Stomach smooth muscle (tissue), 2 donors: ENCODE measurements at regions not wholly inside any gene's neighbourhood (a gene's known extent, or its start where the extent isn't known, plus 50 kb on each side); places are given as distances from the start of the nearest gene placed in this dataset.

Source experiments
- H3K27ac ChIP-seq: one replicate; pipeline ENCODE4 v1.7.0; 2013; ENCODE audit warnings: mild to moderate bottlenecking, low read length, inconsistent platforms
- H3K27me3 ChIP-seq, 2 donors: one replicate each; pipeline ENCODE4 v1.7.0; 2013; ENCODE audit warnings: low read length in 2 of 2; ENCODE audit not compliant: insufficient read depth in 2 of 2, control insufficient read depth in 1 of 2
- H3K36me3 ChIP-seq, 2 donors: one replicate each; pipeline ENCODE4 v1.7.0; 2013; ENCODE audit warnings: low read length in 2 of 2; ENCODE audit not compliant: control insufficient read depth in 2 of 2, insufficient read depth in 2 of 2
- H3K4me1 ChIP-seq: one replicate; pipeline ENCODE4 v1.7.0; 2013; ENCODE audit warnings: low read length; ENCODE audit not compliant: control insufficient read depth, insufficient read depth
- H3K4me3 ChIP-seq, 2 donors: one replicate each; pipeline ENCODE4 v1.7.0; 2013; ENCODE audit warnings: low read length in 2 of 2
- H3K9ac ChIP-seq, 2 donors: one replicate each; pipeline ENCODE4 v1.7.0; 2013; ENCODE audit warnings: low read length in 2 of 2, mild to moderate bottlenecking in 1 of 2
- H3K9me3 ChIP-seq, 2 donors: one replicate each; pipeline ENCODE4 v1.7.0; 2013; ENCODE audit warnings: low read length in 2 of 2; ENCODE audit not compliant: control insufficient read depth in 2 of 2
- donor health status: healthy.
- donor health status: Pancreatic carcinoma.

DNA sequence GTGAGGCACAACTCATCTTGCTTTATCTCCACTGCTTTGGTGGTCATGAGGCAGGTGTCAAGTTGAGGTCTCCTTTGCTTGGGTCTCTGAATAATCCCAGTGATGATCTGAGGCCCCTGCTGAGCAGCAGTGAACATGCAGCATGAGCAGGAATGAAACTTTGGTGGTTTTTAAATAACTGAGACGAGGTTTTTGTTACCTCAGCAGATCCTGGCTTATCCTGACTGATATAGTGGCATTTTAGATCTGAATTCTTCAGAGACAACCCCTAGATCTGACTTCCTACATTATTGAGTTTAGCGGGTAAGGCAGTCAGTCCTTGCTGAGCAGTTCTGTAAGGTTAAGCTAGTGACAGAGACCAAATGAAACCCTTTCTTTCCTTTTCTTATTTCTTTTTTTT lies 230.4 kb downstream of the ARRDC4 start:
- Histone ChIP-seq H3K9ac (no peak overlapping the region), H3K4me3 (no peak overlapping the region), H3K27me3 (peaks cover 0 to 6% of the 10 kb centered on the region in 2 donors), H3K9me3 (peaks cover 0 to 6% of the 10 kb centered on the region in 2 donors), H3K4me1 (peaks cover 10% of the 10 kb centered on the region), H3K36me3 (no peaks in the 10 kb centered on the region), H3K27ac (no peak overlapping the region)

DNA sequence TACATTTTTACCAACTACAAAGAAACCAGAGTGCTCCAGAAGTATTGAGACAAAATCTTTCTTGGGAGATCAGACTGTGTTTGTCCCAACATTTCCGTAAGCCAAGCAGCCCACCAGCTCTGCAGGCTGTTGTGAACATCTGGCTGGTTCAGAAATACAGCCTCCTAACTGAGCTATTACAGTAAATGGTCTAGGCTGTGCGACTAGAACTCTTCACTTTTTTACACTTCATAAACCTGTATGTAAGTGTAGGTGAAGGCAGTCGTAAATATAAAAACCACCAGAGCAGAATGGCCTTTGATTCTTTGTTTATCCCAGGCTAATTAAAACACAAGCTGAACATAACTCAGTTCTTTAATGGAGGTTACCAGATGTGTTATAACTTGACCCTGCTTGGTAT lies 235.3 kb downstream of the ARRDC4 start:
- peaks cover 10% of the 10 kb centered on the region for H3K4me1 ChIP-seq
- no peaks in the 10 kb centered on the region for H3K36me3 ChIP-seq
- no peak overlapping the region for H3K27ac ChIP-seq
- H3K9me3 ChIP-seq = peaks cover 0 to 3% of the 10 kb centered on the region in 2 donors
- no peak overlapping the region for H3K4me3 ChIP-seq
- no peak overlapping the region for H3K9ac ChIP-seq
- H3K27me3 ChIP-seq = peaks cover 0 to 6% of the 10 kb centered on the region in 2 donors

- Histone ChIP-seq H3K4me3 (no peak overlapping the region), H3K9ac (no peak overlapping the region), H3K9me3 (no peaks in the 10 kb centered on the region), H3K36me3 (no peaks in the 10 kb centered on the region), H3K27ac (no peak overlapping the region), H3K4me1 (peaks cover 10% of the 10 kb centered on the region), H3K27me3 (peaks cover 0 to 6% of the 10 kb centered on the region in 2 donors)
Observed at GRCh38 chr15:98196371-98196770, 235.9 kb downstream of the ARRDC4 start.

GRCh38 chr15:98202256-98202655 lies 241.8 kb downstream of the ARRDC4 start:
- Histone ChIP-seq H3K9me3 (no peaks in the 10 kb centered on the region), H3K36me3 (no peaks in the 10 kb centered on the region), H3K4me3 (no peak overlapping the region), H3K4me1 (no peaks in the 10 kb centered on the region), H3K9ac (no peak overlapping the region), H3K27ac (no peak overlapping the region), H3K27me3 (peaks cover 0 to 4% of the 10 kb centered on the region in 2 donors)

DNA sequence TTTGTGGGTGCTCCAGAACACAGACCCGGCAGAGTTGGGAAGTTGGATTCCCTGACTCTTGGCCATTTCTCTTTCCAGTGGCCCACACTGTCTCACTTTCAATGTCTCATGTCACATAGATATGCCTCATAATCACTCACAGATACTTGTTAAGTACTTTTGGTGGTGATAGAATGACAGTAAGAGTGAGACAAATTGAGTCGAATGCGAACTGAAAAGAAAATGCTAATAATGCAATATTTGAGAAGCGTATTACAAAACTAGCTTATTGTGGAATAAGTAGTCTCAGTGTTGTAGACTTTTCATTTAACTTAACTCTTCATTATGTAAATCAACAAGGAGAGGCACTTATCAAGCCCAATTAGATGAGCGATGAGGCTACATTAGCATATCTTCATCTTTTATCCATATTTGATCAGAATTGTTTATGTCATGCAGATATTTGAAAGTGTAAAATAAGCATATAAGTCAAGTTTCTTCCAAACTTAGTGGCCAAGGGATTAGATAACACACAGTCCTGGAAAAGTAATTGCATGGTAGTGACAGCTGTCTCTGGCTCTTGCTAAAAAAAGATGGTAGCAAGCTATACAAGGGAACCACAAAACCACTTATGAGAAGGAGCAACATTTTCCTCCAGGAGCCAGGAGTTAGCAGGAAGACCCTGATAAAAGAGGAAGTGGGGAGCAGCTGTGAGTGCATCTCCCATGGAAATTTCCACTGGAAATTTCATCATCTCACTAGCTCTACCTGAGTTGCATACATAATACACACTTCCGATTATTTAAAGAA lies 243.6 kb downstream of the ARRDC4 start:
- Histone ChIP-seq H3K9ac (no peak overlapping the region), H3K27me3 (peaks cover 3 to 4% of the 10 kb centered on the region in 2 donors), H3K4me3 (no peak overlapping the region), H3K4me1 (no peaks in the 10 kb centered on the region), H3K9me3 (no peaks in the 10 kb centered on the region), H3K27ac (no peak overlapping the region), H3K36me3 (no peaks in the 10 kb centered on the region)

DNA sequence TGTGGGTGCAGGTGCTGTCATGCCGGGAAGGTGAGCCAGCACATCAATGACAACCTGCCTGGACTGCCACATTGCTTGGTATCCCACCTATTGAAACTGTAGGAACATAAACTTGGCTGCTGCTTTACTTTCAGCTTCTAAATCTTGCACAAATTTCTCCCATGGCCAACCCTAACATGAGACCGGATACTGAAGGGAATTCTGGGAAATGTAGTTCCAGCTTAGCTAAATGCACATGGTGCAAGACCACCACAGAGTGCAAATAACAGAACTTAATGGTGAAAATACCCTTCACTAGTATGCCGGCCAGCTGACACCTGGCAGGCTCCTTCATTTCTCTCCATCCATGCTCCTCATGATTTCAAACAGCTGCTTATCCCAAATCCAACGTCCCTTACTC lies 247.4 kb downstream of the ARRDC4 start:
- no peak overlapping the region for H3K9ac ChIP-seq
- no peaks in the 10 kb centered on the region for H3K9me3 ChIP-seq
- no peaks in the 10 kb centered on the region for H3K36me3 ChIP-seq

GRCh38 chr15:98213346-98213979 lies 253.0 kb downstream of the ARRDC4 start:
- Histone ChIP-seq H3K4me1 (no peaks in the 10 kb centered on the region), H3K27me3 (no peaks in the 10 kb centered on the region), H3K9ac (no peak overlapping the region), H3K36me3 (no peaks in the 10 kb centered on the region), H3K27ac (no peak overlapping the region), H3K9me3 (no peaks in the 10 kb centered on the region), H3K4me3 (no peak overlapping the region)

More for the DNA sequence above, 247.4 kb downstream of the ARRDC4 start:
- Histone ChIP-seq H3K27ac (no peak overlapping the region), H3K4me1 (no peaks in the 10 kb centered on the region), H3K4me3 (no peak overlapping the region), H3K27me3 (peaks cover 0 to 4% of the 10 kb centered on the region in 2 donors)

GRCh38 chr15:98216166-98216565 lies 255.7 kb downstream of the ARRDC4 start:
- Histone ChIP-seq H3K27ac (no peak overlapping the region), H3K4me3 (no peak overlapping the region), H3K36me3 (no peaks in the 10 kb centered on the region), H3K9ac (no peak overlapping the region), H3K9me3 (no peaks in the 10 kb centered on the region), H3K4me1 (no peaks in the 10 kb centered on the region), H3K27me3 (no peaks in the 10 kb centered on the region)

DNA sequence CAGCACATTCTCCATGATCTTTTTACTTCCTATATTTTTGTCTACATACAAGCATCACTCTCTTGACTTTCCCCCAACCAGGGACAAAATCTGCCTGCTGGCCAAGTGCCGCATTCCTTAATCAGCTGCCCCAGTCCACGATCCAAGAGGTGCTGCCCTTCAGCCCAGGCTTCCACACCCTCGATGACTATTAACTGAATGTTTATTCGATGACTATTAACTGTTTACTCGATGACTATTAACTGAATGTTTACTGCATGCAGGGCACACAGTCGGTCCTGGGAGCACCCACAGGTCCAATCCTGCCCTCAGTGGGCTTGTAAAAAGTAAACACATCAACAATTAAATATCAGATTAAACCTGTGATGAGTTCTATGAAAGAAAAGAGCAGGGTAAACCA lies 256.9 kb downstream of the ARRDC4 start:
- no peaks in the 10 kb centered on the region for H3K36me3 ChIP-seq
- H3K4me1 ChIP-seq = no peaks in the 10 kb centered on the region
- H3K9me3 ChIP-seq = no peaks in the 10 kb centered on the region
- no peaks in the 10 kb centered on the region for H3K27me3 ChIP-seq
- H3K4me3 ChIP-seq = no peak overlapping the region
- H3K27ac ChIP-seq = no peak overlapping the region
- H3K9ac ChIP-seq = no peak overlapping the region

GRCh38 chr15:98221144-98221543 lies 260.6 kb downstream of the ARRDC4 start:
- H3K9ac ChIP-seq = no peak overlapping the region
- H3K27me3 ChIP-seq = no peaks in the 10 kb centered on the region
- no peak overlapping the region for H3K27ac ChIP-seq
- no peak overlapping the region for H3K4me3 ChIP-seq
- H3K9me3 ChIP-seq = no peaks in the 10 kb centered on the region
- H3K4me1 ChIP-seq = no peaks in the 10 kb centered on the region
- H3K36me3 ChIP-seq = no peaks in the 10 kb centered on the region

- Histone ChIP-seq H3K4me3 (no peak overlapping the region), H3K27me3 (no peaks in the 10 kb centered on the region), H3K9me3 (no peaks in the 10 kb centered on the region), H3K4me1 (no peaks in the 10 kb centered on the region), H3K9ac (no peak overlapping the region), H3K27ac (no peak overlapping the region), H3K36me3 (no peaks in the 10 kb centered on the region)
Observed at GRCh38 chr15:98221577-98221976, 261.1 kb downstream of the ARRDC4 start.
